ENCODE measurements at regions not wholly inside any gene's neighbourhood (a gene's known extent, or its start where the extent isn't known, plus 50 kb on each side); places are given as distances from the start of the nearest gene placed in this dataset.
"Not testable (repeated sequence)": the region's sequence is repeated elsewhere in the genome, so short reads cannot be mapped to it uniquely, and the experiment has no call there.

DNA sequence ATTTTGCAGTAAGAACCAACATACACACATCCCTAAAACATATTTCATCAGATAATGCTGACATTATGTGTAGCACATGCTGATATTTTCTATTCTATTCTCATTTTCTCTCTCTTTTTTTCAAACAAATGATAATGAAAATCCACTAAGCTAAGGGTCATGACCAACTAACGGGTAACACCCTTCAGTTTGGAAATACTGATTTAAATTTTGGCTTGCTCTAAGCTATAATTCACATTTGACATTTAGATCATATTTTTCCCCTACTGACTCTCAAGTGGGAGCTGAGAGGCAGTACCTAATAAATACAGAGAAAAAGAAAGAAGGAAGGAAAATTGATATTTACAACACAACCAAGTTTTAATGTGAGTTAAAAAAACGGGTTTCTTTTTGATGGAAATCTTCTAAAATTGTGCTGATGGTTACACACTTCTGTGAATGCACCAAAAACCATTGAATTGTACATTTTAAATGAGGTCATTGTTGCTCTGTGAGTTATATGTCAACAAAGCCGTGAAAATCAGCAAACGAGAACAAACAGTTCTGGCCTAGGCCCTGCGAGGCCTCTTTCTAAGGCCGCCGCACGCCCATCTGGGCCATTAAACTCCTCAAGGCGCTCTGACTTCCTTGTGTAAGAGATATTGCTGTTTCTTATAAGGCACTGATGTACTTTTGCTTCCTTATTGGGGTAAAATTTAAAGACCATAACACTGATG is 124.2 kb downstream of the GALR1 start:
- no peak for DNase-seq (ENCODE audit: low read depth in 3 of 3)

DNA sequence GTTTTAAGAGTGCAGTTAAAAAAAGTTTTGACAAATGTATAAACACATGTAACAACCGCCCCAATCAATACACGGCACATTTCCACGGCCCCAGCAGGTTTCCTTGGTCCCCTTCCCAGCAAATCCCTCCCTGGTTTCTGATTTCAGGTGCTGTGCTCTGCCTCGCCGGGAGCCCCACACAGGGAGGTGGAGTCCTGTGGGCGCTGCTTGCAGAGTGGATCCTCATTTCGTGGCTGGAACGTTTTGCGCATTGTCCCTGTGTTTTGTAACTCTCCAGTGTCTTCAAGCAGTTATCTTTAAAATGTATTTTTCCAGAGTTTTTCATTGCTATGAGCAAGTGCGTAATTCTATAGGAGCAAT is 124.8 kb downstream of the GALR1 start:
- no peak for DNase-seq (ENCODE audit: low read depth in 3 of 3)

DNA sequence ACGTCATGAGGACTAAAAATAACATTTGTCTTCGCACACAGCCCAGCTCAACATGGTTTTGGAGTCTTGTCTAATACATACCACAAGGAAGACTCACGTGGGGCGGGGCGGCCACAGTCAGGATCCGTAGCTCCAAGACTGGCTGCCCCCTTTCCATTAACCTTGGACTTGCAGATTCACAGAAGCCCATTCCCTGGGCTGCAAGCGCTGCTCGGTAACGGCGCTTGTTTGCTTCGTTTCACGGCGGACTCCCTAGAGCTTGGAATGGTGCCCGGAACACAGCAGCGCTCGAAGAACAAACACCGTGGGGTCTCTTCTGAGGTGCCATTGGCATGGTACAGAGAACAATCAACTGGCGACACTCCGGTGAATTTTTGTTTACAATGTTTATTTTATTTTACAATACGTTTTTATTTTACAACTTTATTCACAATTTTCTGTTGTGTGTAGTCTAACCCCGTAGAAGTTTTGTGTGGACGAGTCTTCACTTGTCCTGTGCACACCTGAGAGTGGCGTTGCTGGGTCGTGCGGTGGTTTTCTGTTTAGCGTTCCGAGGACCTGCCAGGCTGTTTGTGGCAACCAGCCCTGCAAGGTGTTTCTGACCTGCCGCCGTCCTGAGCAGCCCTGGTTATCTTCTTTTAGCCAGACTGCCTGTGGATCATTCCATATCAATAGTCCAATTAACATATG is 126.5 kb downstream of the GALR1 start:
- DNase-seq (ENCODE audit: low read depth in 3 of 3) = no peak

DNA sequence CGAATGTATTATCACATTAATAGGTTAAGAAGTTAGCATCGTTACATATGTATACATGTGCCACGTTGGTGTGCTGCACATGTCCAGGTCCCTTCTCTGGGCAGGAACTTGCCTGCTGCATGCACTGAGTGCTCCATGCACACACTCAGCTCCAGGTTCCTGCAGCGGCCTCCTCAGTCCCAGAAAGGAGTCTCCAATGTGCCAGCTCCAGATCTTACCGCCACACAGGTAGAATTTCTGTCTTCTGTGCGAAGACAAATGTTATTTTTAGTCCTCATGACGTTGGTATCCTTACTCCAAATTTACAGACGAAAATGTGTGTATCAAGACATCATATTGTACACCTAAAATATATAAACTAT is 127.1 kb downstream of the GALR1 start:
- no peak for DNase-seq (ENCODE audit: low read depth in 3 of 3)

DNA sequence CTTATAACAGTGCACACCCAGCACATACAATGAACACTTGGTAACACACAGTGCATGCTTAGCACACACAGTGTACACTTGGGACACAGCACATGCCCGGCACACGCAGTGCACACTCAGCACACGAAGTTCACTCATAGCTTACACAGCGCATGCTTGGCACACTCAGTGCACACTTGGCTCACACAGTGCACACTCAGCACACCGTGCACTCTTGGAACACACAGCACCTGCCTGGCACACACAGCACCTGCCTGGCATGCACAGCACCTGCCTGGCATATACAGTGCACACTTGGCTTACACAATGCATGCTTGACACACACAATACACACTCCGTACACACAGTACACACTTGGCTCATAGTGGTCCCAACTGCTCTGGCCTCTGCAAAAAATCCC is 128.2 kb downstream of the GALR1 start:
- no peak for DNase-seq (ENCODE audit: low read depth in 3 of 3)

DNA sequence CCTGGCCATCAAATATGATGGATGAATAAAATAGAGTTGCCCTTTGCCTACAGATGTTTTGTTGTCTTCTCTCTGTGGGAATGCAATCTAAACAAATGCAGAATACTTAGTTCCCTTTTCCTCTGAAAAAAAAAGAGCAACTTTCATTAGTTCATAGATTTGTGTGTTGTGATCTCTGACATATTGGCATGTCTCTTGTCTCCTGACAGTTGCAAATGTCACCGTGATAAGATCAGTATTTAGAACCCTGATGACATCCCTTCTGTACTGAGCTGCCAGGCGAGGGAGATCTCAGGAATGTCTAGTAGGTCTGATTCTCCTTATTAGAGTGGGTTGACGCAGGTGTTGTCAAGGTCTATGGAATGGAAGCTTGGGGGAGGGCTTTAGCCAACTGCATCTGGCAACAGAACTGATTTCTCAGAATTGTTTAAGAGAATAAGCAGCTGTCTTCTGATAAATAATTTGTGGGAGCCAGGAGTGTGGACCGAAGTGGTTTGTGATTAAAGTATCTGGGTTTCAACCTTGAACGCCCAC is 130.4 kb downstream of the GALR1 start:
- DNase-seq (ENCODE audit: low read depth in 3 of 3) = no peak

DNA sequence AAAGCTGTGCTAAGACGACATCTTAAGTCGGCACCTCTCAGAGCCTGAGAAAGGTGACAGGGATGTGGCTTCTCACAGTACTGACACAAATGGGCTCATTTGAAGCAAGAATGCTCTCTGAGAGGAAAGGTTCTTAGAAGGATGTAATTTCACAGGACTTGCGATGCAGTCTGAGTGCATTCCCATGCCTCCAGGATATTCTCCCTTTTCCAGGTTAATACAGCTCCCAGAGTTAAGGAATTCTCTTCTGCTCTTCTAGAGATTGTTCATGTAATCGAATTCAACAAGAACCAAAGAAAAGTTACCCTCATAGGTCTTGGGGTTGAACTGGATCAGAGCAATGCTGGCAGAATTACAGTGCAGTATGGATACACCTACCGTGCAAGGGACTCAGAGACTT is 131.0 kb downstream of the GALR1 start:
- no peak for DNase-seq (ENCODE audit: low read depth in 3 of 3)

DNA sequence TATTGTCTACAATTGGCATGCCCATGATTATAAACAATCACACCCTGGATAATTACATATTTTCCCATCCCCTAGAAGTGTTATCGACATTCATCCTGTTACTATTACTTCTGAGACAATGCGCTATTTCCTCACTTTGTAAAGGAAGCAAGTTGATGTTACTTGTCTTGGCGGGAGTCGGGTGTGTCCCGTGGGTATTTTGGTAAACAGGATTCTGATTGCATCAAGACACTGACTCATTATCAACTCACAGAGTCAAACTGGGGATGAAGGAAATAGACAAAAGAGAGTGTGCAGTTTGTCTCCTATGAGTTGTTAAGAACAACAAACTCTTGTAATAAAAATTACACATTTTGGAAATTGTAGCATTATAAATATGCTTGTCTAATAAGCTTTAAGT is 142.7 kb downstream of the GALR1 start:
- DNase-seq (ENCODE audit: low read depth in 3 of 3) = no peak

DNA sequence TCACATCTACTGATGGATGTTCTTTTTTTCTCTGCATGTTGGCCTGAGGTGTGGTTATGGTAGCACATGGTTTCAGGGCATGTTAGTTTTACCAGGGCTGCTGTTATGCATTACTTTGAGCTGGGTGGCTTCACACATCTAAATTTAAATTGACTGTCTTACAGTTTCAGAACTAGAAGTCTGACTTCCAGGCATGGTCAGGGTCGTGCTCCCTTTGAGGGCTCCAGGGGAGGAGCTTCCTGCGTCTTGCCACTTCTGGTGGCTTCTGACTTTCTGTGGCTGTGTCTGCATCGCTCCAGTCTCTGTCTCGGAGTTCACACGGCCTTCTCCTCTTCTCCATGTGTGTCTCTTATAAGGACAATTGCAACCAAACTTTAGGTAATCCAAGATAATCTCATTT is 143.9 kb downstream of the GALR1 start:
- no peak for DNase-seq (ENCODE audit: low read depth in 3 of 3)

DNA sequence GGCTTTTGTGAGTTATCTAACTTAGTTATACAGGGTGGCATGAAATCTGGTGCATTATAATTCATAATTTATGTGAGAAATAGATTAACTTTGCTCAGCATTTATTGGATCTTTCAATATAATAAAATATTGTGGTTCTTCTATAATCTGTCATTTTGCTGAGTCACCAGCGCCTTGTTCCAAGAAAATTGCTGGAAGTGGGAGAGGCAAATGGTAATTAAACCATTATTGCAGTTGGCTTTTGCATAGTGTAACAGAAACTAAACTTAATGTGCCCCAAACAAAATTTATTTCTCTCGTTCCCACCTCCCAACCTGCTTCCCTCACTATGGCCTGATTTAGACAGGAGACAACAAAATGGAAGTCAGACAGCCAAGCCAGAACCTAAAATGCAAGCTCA is 146.3 kb downstream of the GALR1 start:
- no peak for DNase-seq (ENCODE audit: low read depth in 3 of 3)

DNA sequence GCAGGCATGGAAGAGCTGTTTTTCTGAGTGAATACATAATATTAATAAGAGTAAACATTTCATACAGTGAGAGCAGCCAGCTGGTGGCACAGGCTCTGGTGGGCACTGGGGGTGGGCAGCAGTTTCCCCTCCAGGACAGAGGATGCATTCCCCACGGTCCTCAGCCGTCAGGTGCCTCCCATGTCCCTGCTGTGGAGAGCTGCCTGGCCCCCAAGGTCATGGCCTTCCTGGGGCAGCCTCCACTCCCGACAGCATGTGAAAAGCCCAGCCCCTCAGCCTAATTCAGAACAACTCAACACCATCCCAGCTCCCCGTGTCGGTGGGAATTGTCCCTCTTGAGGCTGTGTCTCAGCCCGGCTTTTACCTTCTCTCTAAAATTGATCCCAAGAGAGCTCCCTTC is 147.4 kb downstream of the GALR1 start:
- DNase-seq (ENCODE audit: low read depth in 3 of 3) = no peak

DNA sequence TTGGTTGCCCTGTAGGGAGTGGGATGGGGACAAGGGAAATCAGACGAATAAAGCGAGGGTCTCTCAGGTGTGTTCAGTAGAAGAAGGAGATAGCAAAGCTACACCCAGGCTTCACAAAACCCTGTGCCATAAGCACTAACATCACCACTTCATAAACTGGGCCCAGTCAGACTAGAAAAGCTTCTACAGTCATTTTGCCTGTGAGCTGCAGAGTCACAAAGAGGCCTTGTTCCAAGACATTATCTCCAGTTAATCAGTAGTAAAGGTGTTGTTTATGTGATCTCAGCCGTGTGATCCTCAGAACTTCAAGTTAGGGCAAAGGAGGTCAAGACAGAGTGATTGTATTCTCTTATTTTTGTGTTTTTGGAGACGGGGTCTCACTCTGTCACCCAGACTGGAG is 148.0 kb downstream of the GALR1 start:
- DNase-seq (ENCODE audit: low read depth in 3 of 3) = no peak

DNA sequence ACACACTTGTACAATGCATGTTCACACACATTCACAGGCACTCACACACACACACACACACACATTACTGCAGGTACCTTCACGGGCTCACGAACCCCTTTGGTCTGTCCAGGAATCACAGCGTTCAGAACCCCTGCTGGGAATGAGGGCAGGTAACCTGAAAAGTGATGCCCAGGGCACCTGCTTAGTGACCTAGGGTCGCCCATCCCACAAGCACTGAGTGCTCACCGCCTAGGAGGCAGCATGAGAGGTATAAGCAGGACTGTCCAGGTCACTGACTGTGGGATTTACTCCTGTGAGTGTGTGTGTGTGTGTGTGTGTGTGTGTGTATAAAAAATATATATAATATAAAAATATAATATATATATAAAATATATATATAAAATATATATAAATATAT is 150.9 kb downstream of the GALR1 start:
- no peak for DNase-seq (ENCODE audit: low read depth in 3 of 3)

DNA sequence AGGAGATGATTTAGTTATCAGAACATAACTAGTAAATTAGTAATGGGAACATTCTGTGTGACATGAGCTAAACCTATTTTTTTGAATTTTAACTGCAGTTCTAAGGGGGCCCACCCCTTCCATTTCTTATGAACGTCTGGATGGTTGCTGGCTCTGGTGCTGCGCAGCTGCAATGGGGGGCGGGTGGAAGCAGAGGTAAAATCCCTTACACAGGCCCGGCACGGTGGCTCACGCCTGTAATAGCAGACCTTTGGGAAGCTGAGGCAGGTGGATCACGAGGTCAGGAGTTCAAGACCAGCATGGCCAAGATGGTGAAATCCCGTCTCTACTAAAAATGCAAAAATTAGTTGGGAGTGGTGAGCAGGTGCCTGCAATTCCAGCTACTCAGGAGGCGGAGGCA is 151.5 kb downstream of the GALR1 start:
- no peak for DNase-seq (ENCODE audit: low read depth in 3 of 3)

DNA sequence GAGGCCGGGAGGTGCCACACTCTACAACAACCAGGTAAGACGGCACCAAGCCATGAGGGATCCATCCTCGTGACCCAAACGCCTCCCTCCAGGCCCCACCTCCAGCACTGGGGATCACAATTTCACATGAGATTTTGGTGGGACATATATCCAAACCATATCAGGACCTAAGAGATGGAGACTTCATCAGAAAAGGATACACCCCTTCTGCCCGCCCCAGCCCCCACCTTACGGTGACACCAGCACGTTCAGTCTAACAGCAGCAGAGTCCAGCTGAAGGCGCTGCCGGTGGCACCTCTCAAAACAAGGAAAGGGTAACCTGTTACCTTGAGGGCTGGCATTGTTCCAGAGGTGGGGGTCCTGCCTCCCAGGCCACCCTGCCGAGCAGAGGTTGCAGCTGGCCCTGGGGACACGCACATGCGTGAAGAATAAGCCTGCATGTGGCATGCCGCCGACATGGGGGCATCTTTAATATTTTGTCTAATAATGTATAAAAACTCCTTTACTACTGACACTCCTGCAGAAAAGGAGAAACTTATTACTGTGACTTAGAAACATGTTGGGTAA is 154.4 kb downstream of the GALR1 start:
- no peak for DNase-seq (ENCODE audit: low read depth in 3 of 3)

DNA sequence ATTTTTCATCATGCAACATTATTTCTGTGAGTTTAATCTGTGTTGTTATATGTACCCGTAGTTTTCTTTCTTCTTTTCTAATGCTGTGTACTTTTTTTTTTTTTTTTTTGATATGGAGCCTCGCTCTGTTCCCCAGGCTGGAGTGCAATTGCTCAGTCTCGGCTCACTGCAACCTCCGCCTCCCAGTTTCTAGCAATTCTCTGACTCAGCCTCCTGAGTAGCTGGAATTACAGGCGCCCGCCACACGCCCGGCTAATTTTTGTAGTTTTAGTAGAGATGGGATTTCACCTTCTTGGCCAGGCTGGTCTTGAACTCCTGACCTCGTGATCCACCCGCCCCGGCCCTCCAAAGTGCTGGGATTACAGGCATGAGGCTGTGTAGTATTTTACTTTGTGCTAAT is 155.4 kb downstream of the GALR1 start:
- no peak for DNase-seq (ENCODE audit: low read depth in 3 of 3)

DNA sequence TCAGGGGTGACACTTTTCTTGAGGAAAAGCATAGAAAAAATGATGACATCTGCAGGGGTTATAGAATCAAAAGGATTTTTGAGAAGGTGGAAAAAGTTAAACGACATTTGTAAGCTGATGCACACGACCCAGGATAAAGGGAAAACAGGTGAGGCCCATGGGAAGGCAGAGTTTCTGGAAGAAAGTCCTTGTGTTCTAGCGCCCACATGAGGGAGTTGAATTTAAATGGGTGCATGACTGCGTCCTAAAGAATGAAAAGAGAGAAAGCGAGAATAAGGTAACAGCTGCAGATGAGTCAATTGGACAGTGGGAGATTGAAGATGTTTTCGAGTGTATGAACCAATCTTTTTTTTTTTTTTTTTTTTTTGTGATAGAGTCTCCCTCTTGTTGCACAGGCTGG is 158.1 kb downstream of the GALR1 start:
- DNase-seq (ENCODE audit: low read depth in 3 of 3) = no peak

DNA sequence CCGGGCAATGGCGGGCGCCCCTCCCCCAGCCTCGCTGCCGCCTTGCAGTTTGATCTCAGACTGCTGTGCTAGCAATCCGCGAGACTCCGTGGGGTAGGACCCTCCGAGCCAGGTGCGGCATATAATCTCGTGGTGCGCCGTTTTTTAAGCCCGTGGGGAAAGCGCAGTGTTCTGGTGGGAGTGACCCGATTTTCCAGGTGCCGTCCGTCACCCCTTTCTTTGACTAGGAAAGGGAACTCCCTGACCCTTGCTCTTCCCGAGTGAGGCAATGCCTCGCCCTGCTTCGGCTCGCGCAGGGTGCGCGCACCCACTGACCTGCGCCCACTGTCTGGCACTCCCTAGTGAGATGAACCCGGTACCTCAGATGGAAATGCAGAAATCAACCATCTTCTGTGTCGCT is 171.9 kb downstream of the GALR1 start:
- not testable (repeated sequence) for DNase-seq (ENCODE audit: low read depth in 3 of 3)

DNA sequence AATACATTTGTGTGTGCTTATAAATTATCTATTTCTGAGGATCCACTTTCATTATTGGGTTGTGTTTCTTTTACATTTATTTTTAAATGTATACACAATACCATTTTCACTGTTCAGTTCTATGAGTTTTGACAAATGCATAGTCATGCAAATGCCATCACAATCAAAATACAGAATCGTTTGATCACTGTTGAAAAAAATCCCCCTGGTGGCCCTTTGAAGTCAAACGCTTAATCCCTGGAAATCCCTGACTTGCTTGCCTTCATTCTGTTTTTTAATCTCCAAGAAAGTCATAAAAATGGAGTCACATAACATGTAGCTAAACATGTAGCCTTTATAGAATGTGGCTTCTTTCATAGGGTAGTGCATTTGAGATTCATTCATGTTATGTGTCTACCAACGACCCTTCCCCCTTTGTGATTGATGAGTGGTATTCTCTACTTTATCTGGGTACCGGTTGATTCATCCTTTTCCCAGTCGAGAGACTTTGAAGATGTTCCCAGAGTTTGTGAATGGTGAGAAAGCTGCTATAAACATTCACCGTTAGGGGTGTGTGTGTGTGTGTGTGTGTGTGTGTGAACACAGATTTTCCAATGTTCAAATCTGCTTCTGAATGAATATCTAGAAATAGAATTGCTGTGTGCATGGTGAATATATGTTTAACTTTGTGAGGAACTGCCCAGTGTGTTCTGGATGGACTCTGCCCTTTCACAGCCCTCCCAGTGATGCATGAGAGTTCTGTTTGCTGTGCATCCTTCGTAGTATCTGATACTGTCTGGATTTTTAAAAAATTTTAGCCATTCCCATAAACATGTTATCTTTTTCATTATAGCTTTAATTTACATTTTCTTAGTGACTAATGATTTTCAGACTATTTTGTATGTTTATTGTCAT is 173.6 kb downstream of the GALR1 start:
- no peak for DNase-seq (ENCODE audit: low read depth in 3 of 3)

DNA sequence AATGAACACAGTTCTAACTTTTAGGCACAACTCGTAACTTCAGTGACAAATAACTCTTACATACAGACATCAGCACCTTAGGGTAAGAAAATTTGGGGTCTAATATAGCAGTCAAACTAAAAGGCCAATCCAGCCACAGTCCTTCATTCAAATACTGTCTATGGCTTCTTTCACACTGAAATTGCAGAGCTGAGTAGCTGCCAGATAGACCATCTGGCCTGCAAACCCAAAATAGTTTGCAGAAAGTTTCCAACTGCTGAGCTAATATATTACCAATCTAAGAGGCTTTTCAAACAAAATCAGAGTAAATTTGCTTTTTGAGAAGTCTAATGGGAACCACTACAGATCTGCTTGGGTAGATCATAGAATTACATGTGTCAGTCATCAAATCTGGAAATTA is 183.4 kb downstream of the GALR1 start:
- DNase-seq (ENCODE audit: low read depth in 3 of 3) = no peak

DNA sequence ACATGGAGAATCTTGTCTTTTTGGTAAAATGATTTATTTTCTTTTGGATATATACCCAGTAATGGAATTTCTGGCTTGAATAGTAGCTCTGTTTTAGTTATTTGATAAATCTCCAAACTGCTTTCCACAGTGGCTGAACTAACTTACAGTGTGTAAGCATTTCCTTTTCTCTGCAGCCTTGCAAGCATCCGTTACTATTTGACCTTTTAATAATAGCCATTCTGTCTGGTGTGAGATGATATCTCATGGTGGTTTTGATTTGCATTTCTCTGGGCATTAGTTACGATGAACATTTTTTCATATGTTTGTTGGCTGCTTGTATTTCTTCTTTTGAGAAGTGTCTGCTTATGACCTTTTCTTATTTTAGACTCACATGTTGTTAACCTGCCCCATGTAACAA is 190.2 kb downstream of the GALR1 start:
- DNase-seq (ENCODE audit: low read depth in 3 of 3) = no peak

DNA sequence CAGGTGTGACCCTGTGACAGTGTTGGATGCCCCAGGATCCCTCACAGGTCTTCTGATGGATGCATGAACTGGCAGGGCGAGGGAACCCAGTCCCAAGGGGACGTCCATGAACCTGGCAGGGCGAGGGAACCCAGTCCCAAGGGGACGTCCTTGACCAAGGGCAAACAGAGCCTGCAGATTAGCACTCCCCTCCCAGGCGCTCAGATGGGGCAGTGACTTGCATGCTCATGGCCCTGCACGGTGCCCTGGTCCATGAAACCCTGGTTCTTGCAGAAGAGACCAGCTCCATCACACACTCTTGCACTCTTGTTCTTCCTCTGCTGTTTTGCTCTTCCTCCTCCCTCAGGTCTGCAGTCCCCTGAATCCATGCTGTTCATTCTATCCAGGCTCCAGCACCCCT is 192.7 kb downstream of the GALR1 start:
- DNase-seq (ENCODE audit: low read depth in 3 of 3) = no peak
